NCI-H1436 treated with DMSO at 0.1 percent for 48 hours (cell line): ENCODE measurements at regions not wholly inside any gene's neighbourhood (a gene's known extent, or its start where the extent isn't known, plus 50 kb on each side); places are given as distances from the start of the nearest gene placed in this dataset.

Experiments used
- DNase-seq: peaks from one replicate; lab custom pipeline; 2025; lab: John Stamatoyannopoulos, UW

GRCh38 chr2:193542762-193543161 is 1348.0 kb upstream of the TMEFF2 start:
- DNase-seq: peak; percentile 38

GRCh38 chr2:193539188-193539587 is 1344.5 kb upstream of the TMEFF2 start:
- no peak for DNase-seq

GRCh38 chr2:193538061-193538460 is 1343.3 kb upstream of the TMEFF2 start:
- no peak for DNase-seq

GRCh38 chr2:193537531-193537930 is 1342.8 kb upstream of the TMEFF2 start:
- no peak for DNase-seq

- no peak for DNase-seq
Measured at GRCh38 chr2:193528458-193528857, 1333.7 kb upstream of the TMEFF2 start.

GRCh38 chr2:193527146-193527545 is 1332.4 kb upstream of the TMEFF2 start:
- DNase-seq: no peak

GRCh38 chr2:193523662-193524061 is 1328.9 kb upstream of the TMEFF2 start:
- no peak for DNase-seq

GRCh38 chr2:193521523-193521922 is 1326.8 kb upstream of the TMEFF2 start:
- no peak for DNase-seq

- no peak for DNase-seq
Measured at GRCh38 chr2:193520709-193521458, 1326.2 kb upstream of the TMEFF2 start.

GRCh38 chr2:193518041-193518817 is 1323.5 kb upstream of the TMEFF2 start:
- DNase-seq: no peak

- no peak for DNase-seq
Measured at GRCh38 chr2:193517615-193518014, 1322.9 kb upstream of the TMEFF2 start.

GRCh38 chr2:193506035-193506434 is 1311.3 kb upstream of the TMEFF2 start:
- DNase-seq: no peak

GRCh38 chr2:193505620-193506019 is 1310.9 kb upstream of the TMEFF2 start:
- DNase-seq: no peak

- no peak for DNase-seq
Measured at GRCh38 chr2:193502363-193503035, 1307.8 kb upstream of the TMEFF2 start.

- no peak for DNase-seq
Measured at GRCh38 chr2:193496786-193497185, 1302.1 kb upstream of the TMEFF2 start.

- DNase-seq: no peak
Measured at GRCh38 chr2:193482557-193482956, 1287.8 kb upstream of the TMEFF2 start.

- no peak for DNase-seq
Measured at GRCh38 chr2:193480187-193480586, 1285.5 kb upstream of the TMEFF2 start.

- DNase-seq: no peak
Measured at GRCh38 chr2:193476171-193476800, 1281.6 kb upstream of the TMEFF2 start.

- no peak for DNase-seq
Measured at GRCh38 chr2:193475038-193475437, 1280.3 kb upstream of the TMEFF2 start.

GRCh38 chr2:193469251-193469650 is 1274.5 kb upstream of the TMEFF2 start:
- no peak for DNase-seq

GRCh38 chr2:193467276-193467987 is 1272.7 kb upstream of the TMEFF2 start:
- DNase-seq: no peak

GRCh38 chr2:193463011-193463410 is 1268.3 kb upstream of the TMEFF2 start:
- no peak for DNase-seq
